Activated naive CD8-positive, alpha-beta T cell treated with anti-CD3 and anti-CD28 coated beads, Interleukin-2, amount 10 ng/mL, durations not matched to agents 7 days and 5 days (primary cell): ENCODE measurements at regions not wholly inside any gene's neighbourhood (a gene's known extent, or its start where the extent isn't known, plus 50 kb on each side); places are given as distances from the start of the nearest gene placed in this dataset.
"Not testable (repeated sequence)": the region's sequence is repeated elsewhere in the genome, so short reads cannot be mapped to it uniquely, and the experiment has no call there.

Source experiments
- ATAC-seq: fragments of 150-1000 bp; cut with Tn5 transposase; one replicate; pipeline ENCODE4 v1.10.0; 2021; ENCODE audit warnings: low read depth, moderate library complexity
- POLR2A ChIA-PET: fragments of 350-600 bp; sonication (Branson Sonifier 250); formaldehyde crosslinking; loops from one replicate; lab custom pipeline; 2021; ENCODE audit warnings: antibody characterized with exemption; lab: Charles Lee
- DNase-seq: peaks from one replicate; pipeline ENCODE4 v3.0.0; 2021
- H3K27ac Mint-ChIP-seq: one replicate; pipeline ENCODE4 v1.8.0; 2022; ENCODE audit warnings: mild to moderate bottlenecking, mixed read lengths
- H3K27me3 Mint-ChIP-seq: one replicate; pipeline ENCODE4 v1.8.0; 2022; ENCODE audit warnings: mild to moderate bottlenecking, moderate library complexity, mixed read lengths
- H3K36me3 Mint-ChIP-seq: one replicate; pipeline ENCODE4 v1.8.0; 2021; ENCODE audit warnings: mild to moderate bottlenecking, mixed read lengths
- H3K4me1 Mint-ChIP-seq: one replicate; pipeline ENCODE4 v1.8.0; 2021; ENCODE audit warnings: mixed read lengths
- H3K4me3 Mint-ChIP-seq: one replicate; pipeline ENCODE4 v1.8.0; 2022; ENCODE audit warnings: mild to moderate bottlenecking, moderate library complexity, mixed read lengths
- H3K9me3 Mint-ChIP-seq: one replicate; pipeline ENCODE4 v1.8.0; 2021; ENCODE audit warnings: mixed read lengths

DNA sequence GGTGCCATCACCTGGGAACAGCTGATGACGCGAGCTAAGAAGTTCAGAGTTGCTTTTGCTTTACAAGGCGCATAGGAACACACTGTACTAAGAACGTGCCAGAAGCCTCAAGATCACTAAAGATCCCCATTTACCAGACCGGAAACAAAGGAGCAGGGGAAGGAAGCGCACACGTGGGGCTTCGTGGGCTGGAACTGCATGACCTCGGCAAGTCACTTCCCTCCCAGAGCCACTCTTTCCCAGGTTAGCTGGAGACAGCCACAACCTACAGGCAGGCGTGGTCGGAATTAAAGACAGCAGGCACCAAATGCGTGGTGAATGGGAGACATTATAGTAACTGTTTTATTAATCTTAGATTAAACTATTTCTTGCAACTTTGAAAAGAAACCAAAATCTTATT, 154.9 kb upstream of the IQSEC1 start:
- DNase-seq, H3K36me3 Mint-ChIP-seq, H3K4me3 Mint-ChIP-seq, ATAC-seq, H3K27ac Mint-ChIP-seq, H3K9me3 Mint-ChIP-seq, H3K4me1 Mint-ChIP-seq: not testable (repeated sequence)
- POLR2A ChIA-PET, result interaction anchor here (0.6 kb wide), 1 partner anchor 232 kb away, joined by 4 read pairs; no protein-coding TSS in a partner anchor
- H3K27me3 Mint-ChIP-seq, result peaks cover 14% of the 10 kb centered on the region

DNA sequence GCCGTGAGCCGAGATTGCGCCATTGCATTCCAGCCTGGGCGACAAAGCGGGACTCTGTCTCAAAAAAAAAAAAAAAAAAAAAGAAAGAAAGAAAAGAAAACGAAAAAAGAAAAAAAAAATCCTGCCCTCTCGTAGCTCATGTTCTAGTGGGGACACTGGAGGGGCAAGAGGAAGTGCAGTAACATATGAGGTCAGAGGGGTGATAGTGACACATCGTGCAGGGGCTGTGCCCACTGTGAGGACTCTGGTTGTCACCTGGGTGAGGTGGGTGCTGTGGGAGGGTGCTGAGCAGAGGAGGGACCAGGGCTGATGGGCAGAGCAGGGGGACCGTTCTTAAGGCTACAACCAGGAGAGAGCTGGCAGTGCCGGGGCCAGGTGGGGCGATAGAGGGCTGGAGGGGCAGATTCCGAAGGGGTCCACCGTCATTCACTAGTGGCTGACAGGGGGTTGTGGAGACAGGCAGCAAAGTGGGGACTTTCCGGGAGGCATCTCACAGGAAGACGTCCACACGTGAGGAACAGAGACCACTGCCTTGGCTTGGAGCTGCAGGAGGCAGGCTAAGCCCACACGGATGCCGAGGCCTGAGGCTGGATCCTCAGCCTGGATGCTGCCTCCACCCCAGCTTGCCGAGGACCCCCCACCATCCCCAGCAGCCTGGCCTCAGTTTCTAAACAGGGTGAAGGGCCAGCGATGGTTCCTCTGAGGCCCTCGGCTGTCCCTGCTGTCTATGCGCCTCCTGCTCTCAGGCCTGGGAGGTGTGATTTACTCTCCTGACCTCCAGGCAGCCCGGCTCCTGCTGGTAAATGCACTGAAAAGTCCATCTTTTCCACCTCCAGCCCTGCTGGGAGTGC, 154.3 kb upstream of the IQSEC1 start:
- Mint-ChIP-seq H3K36me3 (no peaks in the 10 kb centered on the region), H3K9me3 (no peaks in the 10 kb centered on the region), H3K27ac (no peak overlapping the region), H3K4me1 (peaks cover 5% of the 10 kb centered on the region), H3K27me3 (peaks cover 14% of the 10 kb centered on the region), H3K4me3 (no peak overlapping the region)
- DNase-seq (no peak), ATAC-seq (no peak)
- POLR2A ChIA-PET, result no interaction called here

DNA sequence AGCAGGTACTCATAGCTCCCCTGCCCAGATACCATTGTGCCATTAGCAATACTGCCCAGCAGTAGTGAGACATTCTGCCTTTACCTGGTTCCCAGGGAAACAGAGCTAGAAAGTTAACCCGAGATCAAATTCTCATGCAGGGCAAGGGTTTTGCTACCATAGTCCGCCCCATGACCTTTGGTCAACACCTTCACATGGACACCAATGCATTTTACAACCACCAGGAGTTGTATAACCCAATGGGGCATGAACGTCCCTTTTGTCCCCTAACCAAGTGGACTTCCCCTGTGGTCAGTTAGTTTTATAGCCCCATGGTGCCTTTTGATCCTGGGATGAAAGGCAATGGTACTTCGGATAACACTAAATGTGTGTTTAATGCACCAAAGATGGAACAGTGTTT, 151.7 kb upstream of the IQSEC1 start:
- POLR2A ChIA-PET, result no interaction called here
- Mint-ChIP-seq H3K27me3 (peaks cover under 1% of the 10 kb centered on the region), H3K9me3 (no peaks in the 10 kb centered on the region), H3K36me3 (no peaks in the 10 kb centered on the region), H3K4me1 (peaks cover 5% of the 10 kb centered on the region), H3K4me3 (no peak overlapping the region), H3K27ac (no peak overlapping the region)
- no peak for ATAC-seq
- no peak for DNase-seq

DNA sequence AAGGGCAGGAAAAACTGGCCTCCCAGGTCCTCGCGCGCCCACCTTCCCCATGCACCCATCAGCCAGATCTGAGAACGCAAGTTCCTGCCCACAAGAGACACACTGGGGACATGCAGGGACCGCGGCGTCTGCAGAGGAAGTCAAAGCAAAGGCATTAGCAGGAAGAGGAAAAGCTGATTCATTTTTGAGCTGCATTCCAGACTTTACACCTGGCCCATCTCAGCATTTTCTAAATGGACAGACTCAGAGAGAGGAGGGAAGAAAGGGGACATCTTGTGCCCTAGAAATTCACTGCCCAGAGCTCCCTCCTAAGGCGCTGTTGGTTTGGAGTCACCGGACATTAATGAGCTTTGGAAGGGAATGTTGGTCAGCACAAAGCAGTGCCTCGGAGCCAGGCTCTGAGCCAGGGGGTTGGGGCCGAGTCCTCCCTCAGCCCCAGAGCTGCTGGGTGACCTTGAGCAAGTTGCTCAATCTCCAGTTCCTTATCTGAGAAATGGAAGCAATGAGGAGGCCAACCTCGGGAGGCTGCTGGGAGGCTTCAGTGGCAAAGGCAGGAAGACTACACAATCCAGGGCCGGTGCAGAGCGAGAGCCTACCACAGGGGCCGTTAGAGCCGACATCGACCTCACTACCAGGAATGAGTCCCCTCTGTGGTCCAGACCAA, 150.5 kb upstream of the IQSEC1 start:
- no peaks in the 10 kb centered on the region for H3K27me3 Mint-ChIP-seq
- peaks cover 5% of the 10 kb centered on the region for H3K4me1 Mint-ChIP-seq
- POLR2A ChIA-PET, result no interaction called here
- no peak overlapping the region for H3K4me3 Mint-ChIP-seq
- no peak overlapping the region for H3K27ac Mint-ChIP-seq
- no peaks in the 10 kb centered on the region for H3K9me3 Mint-ChIP-seq
- ATAC-seq, result peak; percentile 54
- no peaks in the 10 kb centered on the region for H3K36me3 Mint-ChIP-seq
- no peak for DNase-seq

DNA sequence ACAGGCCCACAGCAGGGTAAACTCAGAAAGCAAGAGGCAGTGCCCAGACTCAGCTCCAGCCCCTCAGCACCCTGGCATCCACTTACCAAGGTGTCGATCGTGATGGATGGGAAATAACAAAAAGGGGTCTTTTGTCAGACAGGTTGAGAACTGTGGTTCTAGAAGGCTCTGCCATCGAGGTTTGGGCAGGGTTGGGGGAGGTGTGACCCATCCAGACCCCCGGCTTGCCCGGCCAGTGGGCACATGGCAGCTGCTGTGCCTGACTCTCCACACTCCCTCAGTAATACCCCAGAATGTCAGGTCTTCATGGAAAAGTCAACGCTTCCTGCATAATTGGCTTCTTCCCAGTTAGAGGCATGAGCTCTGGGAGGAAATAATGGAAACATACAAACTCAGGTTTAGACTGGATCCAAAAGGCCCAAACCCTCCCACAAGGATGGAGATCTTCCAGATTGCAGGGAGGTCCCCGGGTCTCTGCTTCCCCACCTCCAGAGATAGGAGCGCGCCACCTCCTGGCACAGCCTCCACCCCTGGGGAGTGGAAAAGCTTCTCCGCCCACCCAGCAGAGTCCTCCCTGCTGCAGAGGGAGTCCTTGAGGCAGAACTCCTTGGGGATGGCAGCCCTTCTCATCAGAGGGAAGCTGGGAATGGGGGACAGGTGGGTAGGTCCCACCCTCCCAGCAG, 149.8 kb upstream of the IQSEC1 start:
- ATAC-seq, result no peak
- no peak for DNase-seq
- Mint-ChIP-seq H3K36me3 (no peaks in the 10 kb centered on the region), H3K4me1 (peaks cover 5% of the 10 kb centered on the region), H3K27ac (no peak overlapping the region), H3K9me3 (no peaks in the 10 kb centered on the region), H3K4me3 (no peak overlapping the region), H3K27me3 (no peaks in the 10 kb centered on the region)
- POLR2A ChIA-PET, result no interaction called here

DNA sequence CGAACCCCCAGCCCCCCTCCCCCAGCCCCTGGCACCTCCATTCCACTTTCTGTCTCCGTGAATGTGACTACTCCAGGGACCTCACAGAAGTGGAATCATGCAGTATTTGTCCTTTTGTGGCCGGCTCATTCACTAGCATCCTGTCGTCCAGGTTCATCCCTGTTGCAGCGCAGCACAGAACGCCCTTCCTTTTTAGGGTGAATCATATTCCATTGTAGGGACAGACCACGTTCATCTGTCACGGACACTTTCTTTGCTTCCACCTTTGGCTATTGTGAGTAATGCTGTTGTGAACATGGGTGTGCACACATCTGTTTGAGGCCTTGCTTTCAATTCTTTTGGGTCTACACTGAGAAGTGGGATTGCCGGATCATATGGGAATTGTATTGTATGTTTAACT, 148.9 kb upstream of the IQSEC1 start:
- no peaks in the 10 kb centered on the region for H3K36me3 Mint-ChIP-seq
- no peaks in the 10 kb centered on the region for H3K9me3 Mint-ChIP-seq
- no peak overlapping the region for H3K27ac Mint-ChIP-seq
- peaks cover 3% of the 10 kb centered on the region for H3K27me3 Mint-ChIP-seq
- DNase-seq, result no peak
- no peak for ATAC-seq
- H3K4me3 Mint-ChIP-seq, result no peak overlapping the region
- POLR2A ChIA-PET, result no interaction called here
- peaks cover 5% of the 10 kb centered on the region for H3K4me1 Mint-ChIP-seq

DNA sequence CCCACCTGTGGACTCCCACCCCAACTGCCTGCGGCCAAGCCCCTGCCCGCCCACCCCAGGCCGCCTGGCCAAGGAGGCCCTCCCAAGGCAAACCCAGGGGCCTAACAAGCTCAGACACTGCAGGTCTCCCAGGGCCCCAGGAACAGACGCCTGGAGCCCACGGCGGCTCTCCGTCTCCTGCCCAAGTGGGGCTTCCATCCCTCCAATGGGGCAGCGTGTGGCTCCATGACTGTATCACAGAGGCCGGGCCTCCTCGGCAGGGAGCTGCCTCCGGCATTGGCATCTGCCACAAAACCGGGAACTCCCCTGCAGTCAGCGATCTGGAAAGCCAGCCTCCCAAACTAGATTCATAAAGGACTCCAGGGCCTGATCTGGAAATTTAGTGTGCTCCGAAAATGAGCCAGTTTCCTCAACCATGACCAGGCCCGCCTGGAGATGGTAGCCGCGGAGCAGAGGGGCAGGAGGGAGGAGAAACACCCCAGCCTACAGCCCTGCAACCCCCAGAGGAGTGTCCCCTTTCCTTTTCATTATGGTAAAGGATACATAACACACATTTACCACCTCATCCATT, 148.3 kb upstream of the IQSEC1 start:
- Mint-ChIP-seq H3K27ac (no peak overlapping the region), H3K4me1 (peaks cover 5% of the 10 kb centered on the region)

DNA sequence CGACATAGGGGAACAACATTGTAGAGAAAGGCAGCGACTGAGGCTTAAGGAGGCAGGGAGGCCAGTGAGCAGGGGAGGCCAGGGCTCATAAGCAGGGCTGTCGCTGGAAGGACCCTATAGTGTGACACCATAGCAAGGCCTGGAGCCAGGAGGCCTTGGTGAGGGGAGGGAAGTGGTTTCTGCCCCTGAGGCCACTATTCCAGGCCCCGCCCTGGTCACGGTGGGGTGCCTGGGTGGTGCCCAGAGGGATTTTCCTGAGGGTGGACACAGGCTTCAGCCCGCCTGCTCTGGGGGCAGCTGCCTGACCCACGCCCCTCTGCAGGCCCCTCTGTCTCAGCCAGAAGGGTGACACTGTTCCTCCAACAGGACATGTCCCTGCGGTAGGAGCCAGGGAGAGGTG, 147.8 kb upstream of the IQSEC1 start:
- Mint-ChIP-seq H3K36me3 (no peaks in the 10 kb centered on the region), H3K27ac (no peak overlapping the region), H3K4me1 (peaks cover 5% of the 10 kb centered on the region), H3K4me3 (no peak overlapping the region), H3K27me3 (peaks cover 7% of the 10 kb centered on the region), H3K9me3 (no peaks in the 10 kb centered on the region)
- POLR2A ChIA-PET, result no interaction called here
- no peak for ATAC-seq
- DNase-seq, result no peak

More for the DNA sequence above, 148.3 kb upstream of the IQSEC1 start:
- no peak overlapping the region for H3K4me3 Mint-ChIP-seq
- H3K9me3 Mint-ChIP-seq, result no peaks in the 10 kb centered on the region
- POLR2A ChIA-PET, result no interaction called here
- H3K36me3 Mint-ChIP-seq, result no peaks in the 10 kb centered on the region
- ATAC-seq, result no peak
- H3K27me3 Mint-ChIP-seq, result peaks cover 7% of the 10 kb centered on the region
- DNase-seq, result no peak

DNA sequence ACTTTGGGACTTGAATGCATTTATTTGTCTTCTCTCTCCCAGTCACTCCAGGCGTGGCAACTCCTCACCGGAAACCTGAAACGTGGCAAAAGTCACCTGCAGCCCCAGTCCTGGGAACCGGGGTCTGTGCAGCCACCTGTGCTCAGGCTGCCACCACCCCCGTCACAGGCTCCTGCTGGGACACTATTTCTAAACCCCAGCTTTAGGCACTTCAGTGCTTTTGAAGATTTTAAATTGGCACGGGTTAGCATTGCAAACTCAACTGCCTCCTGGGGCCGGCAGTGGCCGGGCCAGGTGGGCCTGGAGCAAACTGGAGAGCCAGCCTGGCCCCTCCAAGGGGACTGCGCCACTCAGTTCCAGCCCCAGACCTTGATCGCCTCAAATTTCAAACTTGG, 146.7 kb upstream of the IQSEC1 start:
- no peak for DNase-seq
- H3K27ac Mint-ChIP-seq, result no peak overlapping the region
- no peak for ATAC-seq
- peaks cover 5% of the 10 kb centered on the region for H3K4me1 Mint-ChIP-seq
- H3K36me3 Mint-ChIP-seq, result no peaks in the 10 kb centered on the region
- H3K4me3 Mint-ChIP-seq, result no peak overlapping the region
- POLR2A ChIA-PET, result no interaction called here
- H3K9me3 Mint-ChIP-seq, result no peaks in the 10 kb centered on the region
- H3K27me3 Mint-ChIP-seq, result peaks cover 9% of the 10 kb centered on the region

DNA sequence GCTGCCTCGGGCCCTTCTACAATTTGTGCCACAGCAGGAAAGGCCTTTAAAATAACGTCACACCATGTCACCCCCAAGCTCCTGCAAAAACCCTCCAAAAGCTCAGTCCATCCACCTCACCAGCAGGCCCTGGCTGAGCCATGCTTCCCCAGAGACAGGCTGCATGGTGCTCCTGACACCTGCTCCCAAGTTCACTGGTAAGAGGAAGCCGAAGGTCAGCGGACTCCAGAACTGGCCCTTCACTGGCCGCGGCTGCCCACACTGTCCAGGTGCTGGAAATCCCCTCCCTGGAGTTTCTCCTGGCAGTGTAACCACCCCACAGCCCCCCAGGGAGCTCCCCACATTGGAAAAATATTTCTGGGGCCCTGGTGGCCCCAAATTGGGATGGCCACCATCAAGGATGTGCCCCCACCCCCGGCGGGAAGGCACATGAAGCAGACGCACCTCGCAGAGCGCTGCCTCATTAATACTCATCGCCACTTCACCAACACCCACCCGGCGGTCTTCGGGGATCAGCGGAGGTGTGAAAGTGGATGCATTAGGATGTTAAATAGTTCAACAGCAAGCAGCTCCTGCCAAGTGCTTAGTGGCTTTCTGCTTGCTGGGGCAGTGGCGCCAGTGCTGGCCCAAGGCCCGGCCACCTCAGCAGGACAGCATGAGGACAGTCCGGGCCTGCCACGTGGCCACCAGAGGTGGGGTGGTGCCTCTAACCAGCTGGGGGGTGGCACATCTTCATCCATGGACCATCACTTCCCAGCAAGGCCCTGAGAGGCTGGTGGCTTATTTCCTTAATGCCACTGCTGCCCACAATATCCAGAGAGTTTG, 146.1 kb upstream of the IQSEC1 start:
- Mint-ChIP-seq H3K27me3 (peaks cover 9% of the 10 kb centered on the region), H3K4me3 (no peak overlapping the region), H3K27ac (no peak overlapping the region), H3K36me3 (no peaks in the 10 kb centered on the region), H3K9me3 (no peaks in the 10 kb centered on the region), H3K4me1 (peaks cover 5% of the 10 kb centered on the region)
- ATAC-seq (no peak), DNase-seq (no peak)
- POLR2A ChIA-PET, result no interaction called here

DNA sequence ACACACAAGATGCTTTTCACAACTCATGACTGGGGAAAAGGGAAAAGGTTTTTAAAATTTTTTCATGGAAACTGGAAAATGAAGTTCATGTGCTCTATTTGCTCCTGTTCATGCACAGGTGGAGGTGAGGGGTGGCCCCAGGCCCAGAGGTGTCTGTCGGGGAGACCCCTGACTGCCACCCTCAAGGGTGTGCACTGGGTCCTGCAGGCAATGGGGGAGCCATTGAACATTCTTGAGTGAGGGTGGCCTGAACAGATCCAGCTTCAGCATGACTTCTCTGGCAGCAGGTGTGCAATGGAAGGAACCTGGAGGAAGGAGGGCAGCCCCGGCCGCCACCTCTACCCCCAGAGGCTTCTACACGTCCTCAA, 145.3 kb upstream of the IQSEC1 start:
- Mint-ChIP-seq H3K4me1 (peaks cover 3% of the 10 kb centered on the region), H3K9me3 (no peaks in the 10 kb centered on the region), H3K36me3 (no peaks in the 10 kb centered on the region), H3K27ac (no peak overlapping the region), H3K4me3 (no peak overlapping the region), H3K27me3 (peaks cover 9% of the 10 kb centered on the region)
- ATAC-seq (no peak), DNase-seq (no peak)
- POLR2A ChIA-PET, result no interaction called here

DNA sequence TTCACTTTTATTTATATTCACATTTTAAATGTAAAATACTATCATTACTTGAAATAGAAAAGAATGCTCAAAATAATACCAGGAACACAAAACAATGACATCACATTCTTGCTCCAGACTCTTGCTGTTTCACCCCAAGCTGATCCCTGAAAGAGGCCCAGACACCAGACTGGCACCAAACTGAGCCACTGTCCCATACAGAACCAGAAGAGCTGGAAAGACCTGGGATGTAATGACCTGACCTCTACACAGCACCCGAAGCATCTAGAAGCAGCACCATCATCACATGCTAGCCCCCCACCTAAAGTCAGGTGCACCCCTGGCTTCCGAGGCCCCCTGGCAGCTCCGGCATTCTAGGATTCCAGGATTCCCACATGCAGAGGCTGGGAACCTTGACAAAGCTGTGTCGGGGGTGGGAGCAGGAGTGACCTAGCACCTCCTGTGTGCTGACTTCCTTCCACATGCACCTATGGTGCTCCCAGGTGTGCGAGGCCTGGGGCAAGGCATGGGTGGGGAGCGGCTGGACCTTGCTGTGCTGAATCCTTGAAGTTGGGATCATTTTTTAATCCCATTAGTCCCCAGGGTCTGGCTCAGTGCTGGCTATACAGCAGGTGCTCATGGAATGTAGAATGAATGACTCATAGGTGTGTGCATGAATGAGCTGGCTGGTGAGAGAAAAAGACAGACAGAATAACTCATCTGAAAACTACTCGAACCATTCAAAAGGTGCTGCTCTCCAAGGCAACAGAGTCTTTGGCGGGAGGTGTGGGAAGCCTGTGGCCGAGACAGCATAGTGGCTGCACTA, 144.7 kb upstream of the IQSEC1 start:
- Mint-ChIP-seq H3K27me3 (peaks cover 9% of the 10 kb centered on the region), H3K36me3 (no peaks in the 10 kb centered on the region), H3K27ac (no peak overlapping the region), H3K4me1 (no peaks in the 10 kb centered on the region), H3K4me3 (no peak overlapping the region), H3K9me3 (no peaks in the 10 kb centered on the region)
- DNase-seq (no peak), ATAC-seq (no peak)
- POLR2A ChIA-PET, result no interaction called here
